Keratinocyte (primary cell): ENCODE measurements at regions not wholly inside any gene's neighbourhood (a gene's known extent, or its start where the extent isn't known, plus 50 kb on each side); places are given as distances from the start of the nearest gene placed in this dataset.

Experiments
- DNase-seq: peaks from one replicate; pipeline ENCODE4 v3.0.0-alpha.2; 2011; ENCODE audit warnings: low read depth, missing footprints, low spot score
- FAIRE-seq: peaks from 2 replicates; lab custom pipeline; 2011; peaks lifted over from hg19 to GRCh38; lab: Jason Lieb, UNC
- H2AFZ ChIP-seq: 2 replicates; pipeline ENCODE4 v1.6.0; 2012; ENCODE audit warnings: low read length, control low read depth, inconsistent platforms; ENCODE audit not compliant: control insufficient read depth
- H3K27ac ChIP-seq: 2 replicates; pipeline ENCODE4 v1.5.1; 2011; ENCODE audit warnings: low read length; ENCODE audit not compliant: control insufficient read depth, insufficient read depth
- H3K27me3 ChIP-seq: 3 replicates; pipeline ENCODE4 v1.6.0; 2011; ENCODE audit warnings: low read length; ENCODE audit not compliant: control insufficient read depth, insufficient read depth; ENCODE audit errors: extremely low read depth
- H3K36me3 ChIP-seq, 2 experiments: 2 replicates in 1 of 2; 3 replicates in 1 of 2; pipeline ENCODE4 v1.5.1; 2011; ENCODE audit warnings: low read length in 2 of 2, mild to moderate bottlenecking in 1 of 2; ENCODE audit not compliant: control insufficient read depth in 2 of 2, insufficient read depth in 2 of 2; ENCODE audit errors: extremely low read depth in 1 of 2
- H3K4me1 ChIP-seq: 3 replicates; pipeline ENCODE4 v1.5.1; 2011; ENCODE audit warnings: low read length; ENCODE audit not compliant: control insufficient read depth, insufficient read depth; ENCODE audit errors: extremely low read depth
- H3K4me2 ChIP-seq: 3 replicates; pipeline ENCODE4 v1.6.0; 2011; ENCODE audit warnings: low read depth, low read length; ENCODE audit not compliant: control insufficient read depth, insufficient read depth; ENCODE audit errors: extremely low read depth
- H3K4me3 ChIP-seq, 3 experiments: fragments of 200-600 bp in 1 of 3; sonication (generic) in 1 of 3; 2 replicates in 2 of 3; 3 replicates in 1 of 3; pipeline ENCODE4 v1.5.1; 2011 to 2016; ENCODE audit warnings: low read length in 3 of 3, mild to moderate bottlenecking in 3 of 3, control low read depth in 2 of 3, inconsistent platforms in 1 of 3, low read depth in 1 of 3, mixed read lengths in 1 of 3, mixed run types in 1 of 3, moderate library complexity in 1 of 3; ENCODE audit not compliant: control insufficient read depth in 2 of 3, insufficient read depth in 2 of 3; ENCODE audit errors: extremely low read depth in 1 of 3
- H3K79me2 ChIP-seq: 2 replicates; pipeline ENCODE4 v1.6.0; 2012; ENCODE audit warnings: low read length; ENCODE audit not compliant: control insufficient read depth, insufficient read depth
- H3K9ac ChIP-seq: 3 replicates; pipeline ENCODE4 v1.6.0; 2011; ENCODE audit warnings: low read length; ENCODE audit not compliant: control insufficient read depth, insufficient read depth; ENCODE audit errors: extremely low read depth
- H3K9me1 ChIP-seq: 3 replicates; pipeline ENCODE4 v1.6.0; 2011; ENCODE audit warnings: low read length; ENCODE audit not compliant: control insufficient read depth, insufficient read depth; ENCODE audit errors: extremely low read depth
- H3K9me3 ChIP-seq: 2 replicates; pipeline ENCODE4 v1.5.1; 2012; ENCODE audit warnings: low read depth, low read length; ENCODE audit not compliant: control insufficient read depth
- H4K20me1 ChIP-seq: 3 replicates; pipeline ENCODE4 v1.6.0; 2011; ENCODE audit warnings: low read length; ENCODE audit not compliant: control insufficient read depth, insufficient read depth; ENCODE audit errors: extremely low read depth
- EZH2 ChIP-seq: IDR thresholded peaks from one replicate; pipeline ENCODE4 v1.6.1; 2012; ENCODE audit warnings: inconsistent platforms, mild to moderate bottlenecking, low read length, moderate library complexity
- dilution Hi-C: fragments of 300-500 bp; cut with MboI; formaldehyde crosslinking; loops from one replicate; pipeline ENCODE4 v1.7.0; 2020; ENCODE audit warnings: low sequenced_read_pairs; ENCODE audit not compliant: extremely low pct_ligation_motif_present
- TF ChIP-seq, protein P1 (sequence below), 3 experiments: IDR thresholded peaks in 1 of 3; conservative IDR thresholded peaks in 1 of 3; optimal IDR thresholded peaks in 1 of 3; 2 replicates in 2 of 3; 3 replicates in 1 of 3; pipeline versions ENCODE3 to v1.5.1; 2011; ENCODE audit warnings: low read length in 3 of 3, mild to moderate bottlenecking in 3 of 3, moderate library complexity in 2 of 3, control low read depth in 1 of 3, inconsistent platforms in 1 of 3; ENCODE audit not compliant: insufficient read depth in 2 of 3; ENCODE audit errors: extremely low read depth in 1 of 3

DNA sequence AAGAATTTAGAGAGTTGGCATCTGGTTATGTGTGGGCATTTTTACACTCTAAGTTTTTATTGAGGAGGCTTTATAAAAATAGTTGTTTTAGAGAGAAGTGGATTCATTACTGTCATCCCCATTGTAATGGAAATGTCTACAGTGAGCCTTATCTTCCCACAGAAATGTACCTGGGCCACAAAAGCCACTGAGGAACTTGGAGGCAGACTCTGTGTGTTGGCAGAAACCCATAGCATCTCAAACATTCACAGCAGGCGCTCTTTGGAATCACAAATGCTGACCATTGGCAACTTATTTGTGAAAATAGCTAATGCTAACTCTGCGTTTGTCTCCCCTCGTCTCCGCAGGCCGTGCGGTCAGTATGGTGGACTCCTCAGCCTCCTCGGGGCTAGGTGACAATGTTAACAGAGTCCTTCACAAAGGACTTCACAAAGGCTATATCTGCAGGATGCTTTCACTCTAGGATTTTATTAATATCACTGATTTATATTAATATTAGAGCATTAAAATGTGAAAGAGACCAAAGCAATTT lies 689.1 kb upstream of the POU3F3 start:
- Histone ChIP-seq H3K9me3 (no peaks in the 10 kb centered on the region), H3K9me1 (no peaks in the 10 kb centered on the region), H3K4me3 (no peak overlapping the region), H3K79me2 (no peaks in the 10 kb centered on the region), H3K4me2 (no peak overlapping the region), H3K4me1 (no peaks in the 10 kb centered on the region), H3K27me3 (no peaks in the 10 kb centered on the region), H4K20me1 (no peaks in the 10 kb centered on the region), H2AFZ (no peak overlapping the region), H3K9ac (no peak overlapping the region), H3K27ac (no peak overlapping the region), H3K36me3 (no peaks in the 10 kb centered on the region)
- TF ChIP-seq, protein P1, sequence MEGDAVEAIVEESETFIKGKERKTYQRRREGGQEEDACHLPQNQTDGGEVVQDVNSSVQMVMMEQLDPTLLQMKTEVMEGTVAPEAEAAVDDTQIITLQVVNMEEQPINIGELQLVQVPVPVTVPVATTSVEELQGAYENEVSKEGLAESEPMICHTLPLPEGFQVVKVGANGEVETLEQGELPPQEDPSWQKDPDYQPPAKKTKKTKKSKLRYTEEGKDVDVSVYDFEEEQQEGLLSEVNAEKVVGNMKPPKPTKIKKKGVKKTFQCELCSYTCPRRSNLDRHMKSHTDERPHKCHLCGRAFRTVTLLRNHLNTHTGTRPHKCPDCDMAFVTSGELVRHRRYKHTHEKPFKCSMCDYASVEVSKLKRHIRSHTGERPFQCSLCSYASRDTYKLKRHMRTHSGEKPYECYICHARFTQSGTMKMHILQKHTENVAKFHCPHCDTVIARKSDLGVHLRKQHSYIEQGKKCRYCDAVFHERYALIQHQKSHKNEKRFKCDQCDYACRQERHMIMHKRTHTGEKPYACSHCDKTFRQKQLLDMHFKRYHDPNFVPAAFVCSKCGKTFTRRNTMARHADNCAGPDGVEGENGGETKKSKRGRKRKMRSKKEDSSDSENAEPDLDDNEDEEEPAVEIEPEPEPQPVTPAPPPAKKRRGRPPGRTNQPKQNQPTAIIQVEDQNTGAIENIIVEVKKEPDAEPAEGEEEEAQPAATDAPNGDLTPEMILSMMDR (optimal IDR thresholded peaks at IDR 0.05 in 1 of 3, IDR thresholded peaks at IDR 0.05 in 1 of 3, conservative IDR thresholded peaks at IDR 0.05 in 1 of 3; ENCODE audit: extremely low read depth in 1 of 3, insufficient read depth in 2 of 3, low read length in 3 of 3), result no peak
- no peak for TF ChIP-seq EZH2
- FAIRE-seq (no peak), DNase-seq (no peak)
- dilution Hi-C loops, result no loop called here

DNA sequence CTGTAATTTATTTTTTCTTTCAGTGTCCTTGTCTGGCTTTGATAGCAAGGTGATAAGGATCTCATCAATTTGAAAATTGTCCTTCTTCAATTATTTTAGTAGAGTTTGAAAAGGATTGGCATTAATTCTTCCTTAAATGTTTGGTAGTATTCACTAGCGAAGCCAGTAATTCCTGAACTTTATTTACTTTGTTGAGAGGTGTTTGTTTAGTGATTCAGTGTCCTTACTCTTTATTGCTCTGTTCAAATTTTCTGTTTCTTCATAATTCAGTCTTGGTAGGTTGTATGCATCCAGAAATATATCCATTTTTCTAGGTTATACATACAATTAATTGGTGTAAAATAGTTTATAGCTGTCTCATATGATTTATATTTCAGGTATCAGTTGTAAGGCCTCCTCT lies 676.7 kb upstream of the POU3F3 start:
- no peaks in the 10 kb centered on the region for H3K9me1 ChIP-seq
- no peak overlapping the region for H3K27ac ChIP-seq
- FAIRE-seq, result no peak
- no peak for DNase-seq
- H3K4me1 ChIP-seq, result no peaks in the 10 kb centered on the region
- dilution Hi-C loops, result no loop called here
- no peaks in the 10 kb centered on the region for H3K9me3 ChIP-seq
- no peaks in the 10 kb centered on the region for H3K36me3 ChIP-seq
- H3K4me2 ChIP-seq, result no peak overlapping the region
- no peak overlapping the region for H2AFZ ChIP-seq
- H3K9ac ChIP-seq, result no peak overlapping the region
- H3K27me3 ChIP-seq, result no peaks in the 10 kb centered on the region
- no peak for TF ChIP-seq EZH2
- TF ChIP-seq, protein P1 (optimal IDR thresholded peaks at IDR 0.05 in 1 of 3, IDR thresholded peaks at IDR 0.05 in 1 of 3, conservative IDR thresholded peaks at IDR 0.05 in 1 of 3; ENCODE audit: extremely low read depth in 1 of 3, insufficient read depth in 2 of 3, low read length in 3 of 3), result no peak
- H4K20me1 ChIP-seq, result no peaks in the 10 kb centered on the region
- no peaks in the 10 kb centered on the region for H3K79me2 ChIP-seq
- no peak overlapping the region for H3K4me3 ChIP-seq
